ENCODE measurements at regions not wholly inside any gene's neighbourhood (a gene's known extent, or its start where the extent isn't known, plus 50 kb on each side); places are given as distances from the start of the nearest gene placed in this dataset.
"Not testable (repeated sequence)": the region's sequence is repeated elsewhere in the genome, so short reads cannot be mapped to it uniquely, and the experiment has no call there.

- TF ChIP-seq CTCF, POLR2A (IDR thresholded peaks at IDR 0.05): not testable (repeated sequence)
Observed at GRCh38 chr13:88727236-88727635, 1056.1 kb downstream of the SLITRK5 start.

Measured in thyroid gland (tissue), 4 donors.